Endothelial cell of umbilical vein (primary cell): ENCODE measurements at regions not wholly inside any gene's neighbourhood (a gene's known extent, or its start where the extent isn't known, plus 50 kb on each side); places are given as distances from the start of the nearest gene placed in this dataset.

ENCODE experiments used
- CTCF ChIP-seq, 2 donors: IDR thresholded peaks; 1 replicate in 1 of 2; 2 replicates in 1 of 2; pipeline ENCODE4 v1.5.1; 2011; ENCODE audit warnings: low read length in 2 of 2, mild to moderate bottlenecking in 2 of 2, moderate library complexity in 2 of 2, control low read depth in 1 of 2, inconsistent platforms in 1 of 2, low read depth in 1 of 2; ENCODE audit not compliant: insufficient read depth in 1 of 2; ENCODE audit errors: extremely low read depth in 1 of 2
- EZH2 ChIP-seq: IDR thresholded peaks from 2 replicates; pipeline ENCODE4 v1.6.1; 2012; ENCODE audit warnings: borderline replicate concordance, low read depth, mild to moderate bottlenecking, moderate library complexity, low read length, inconsistent platforms; ENCODE audit not compliant: severe bottlenecking
- FOS ChIP-seq: IDR thresholded peaks from 2 replicates; pipeline ENCODE4 v1.6.1; 2011; ENCODE audit warnings: mild to moderate bottlenecking, low read length, moderate library complexity, borderline replicate concordance; ENCODE audit not compliant: insufficient read depth
- MAX ChIP-seq: IDR thresholded peaks from 2 replicates; pipeline ENCODE4 v1.6.1; 2011; ENCODE audit not compliant: insufficient read depth, insufficient read length
- MYC ChIP-seq: IDR thresholded peaks from one replicate; pipeline ENCODE4 v1.6.1; 2011; ENCODE audit warnings: mild to moderate bottlenecking, low read depth, low read length
- POLR2A ChIP-seq: IDR thresholded peaks from 2 replicates; pipeline ENCODE4 v1.6.1; 2012; ENCODE audit warnings: low read depth, mild to moderate bottlenecking, control low read depth, low read length
- POLR2AphosphoS5 ChIP-seq: IDR thresholded peaks from 2 replicates; pipeline ENCODE4 v1.6.1; 2012; ENCODE audit warnings: low read depth, mild to moderate bottlenecking, control low read depth, low read length, moderate library complexity; ENCODE audit not compliant: insufficient read depth

DNA sequence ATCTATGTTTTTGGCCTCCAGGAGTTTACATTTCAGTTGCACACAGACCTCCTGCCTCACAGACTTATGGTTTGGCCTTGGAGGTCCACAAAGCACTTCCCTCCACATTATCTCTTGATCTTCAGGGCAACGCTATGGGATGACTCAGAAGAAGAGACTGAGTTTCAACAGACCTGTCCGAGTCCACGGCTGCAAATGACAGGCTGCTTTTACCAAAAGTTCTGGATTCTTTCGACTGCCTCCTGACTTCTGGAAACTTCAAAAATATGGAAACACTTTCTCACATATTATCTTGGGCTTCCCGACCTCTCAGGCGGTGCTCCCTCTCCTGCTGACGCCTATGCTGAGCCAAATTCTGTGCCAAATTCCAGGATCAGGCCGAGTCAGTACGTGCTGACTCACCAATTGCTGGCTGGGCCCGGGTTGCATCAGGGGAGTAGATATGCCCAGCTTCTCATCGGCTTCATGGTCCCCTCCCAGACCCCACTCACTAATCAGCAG, 190.2 kb downstream of the BMP7 start:
- TF ChIP-seq MYC (no peak), EZH2 (no peak), CTCF (IDR thresholded peaks at IDR 0.05; ENCODE audit: extremely low read depth in 1 of 2, insufficient read depth in 1 of 2, low read depth in 1 of 2, low read length in 2 of 2) (no peak), MAX (no peak), POLR2A (no peak), POLR2AphosphoS5 (no peak), FOS (no peak)
